Activated T-cell treated with anti-CD3 and anti-CD28 coated beads, Interleukin-2, amount 50 U/mL, for 48 hours (primary cell): ENCODE measurements at regions not wholly inside any gene's neighbourhood (a gene's known extent, or its start where the extent isn't known, plus 50 kb on each side); places are given as distances from the start of the nearest gene placed in this dataset.

ENCODE experiments used
- DNase-seq, 2 experiments: peaks; one replicate each; pipeline ENCODE4 v3.0.0-alpha.2; 2020

DNA sequence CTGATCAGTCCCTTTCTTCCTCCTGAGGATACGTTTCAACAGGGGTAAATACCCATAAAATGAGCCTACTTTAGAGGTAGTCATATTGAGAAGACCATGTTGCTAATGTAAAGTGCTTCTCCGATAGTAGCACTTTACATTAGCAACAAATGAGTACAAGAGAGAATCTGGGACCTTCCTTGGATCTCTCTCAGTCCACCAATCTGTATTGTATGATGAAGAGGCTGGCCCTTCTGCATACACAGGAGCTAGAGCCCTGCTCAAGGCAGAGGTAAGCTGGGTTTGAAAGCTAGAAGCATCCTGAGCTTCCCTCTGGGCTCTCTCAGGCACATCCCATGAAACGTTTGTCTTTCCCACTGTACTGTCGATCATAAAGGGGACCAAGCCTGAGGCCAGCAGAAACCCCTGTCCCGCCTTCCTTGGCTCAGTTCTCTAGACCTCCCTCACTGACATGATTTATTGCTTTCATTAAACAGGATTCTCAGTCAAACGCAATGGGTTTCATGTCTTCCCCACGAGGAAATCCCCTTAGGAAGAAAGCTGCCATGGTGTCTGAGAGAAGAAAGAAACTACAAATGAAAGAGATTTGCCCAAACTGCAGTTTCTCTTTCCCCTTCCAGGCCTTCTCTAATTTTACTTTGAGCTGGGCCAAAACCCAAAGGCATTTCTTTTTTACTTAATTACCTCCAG, 62.8 kb upstream of the BCAR3 start:
- DNase-seq, result no peak

DNA sequence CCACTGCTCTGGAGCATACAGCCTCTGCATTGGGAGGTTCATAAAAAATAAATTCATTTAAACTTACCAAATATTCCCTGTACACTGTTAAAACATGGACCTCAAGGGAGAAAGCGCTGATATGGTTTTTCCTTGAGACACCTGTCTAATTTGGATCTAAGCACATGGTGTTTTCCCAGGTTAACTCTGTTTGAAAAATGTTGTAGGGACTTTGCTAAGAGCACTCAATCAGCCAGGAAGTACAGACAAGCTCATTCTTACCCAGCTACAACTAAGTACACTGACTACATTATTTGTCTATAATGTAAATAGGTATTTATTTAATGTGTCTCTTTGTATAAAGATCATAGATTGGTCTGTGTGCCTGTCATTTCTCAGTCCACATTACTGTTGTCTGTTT, 61.8 kb upstream of the BCAR3 start:
- no peak for DNase-seq

DNA sequence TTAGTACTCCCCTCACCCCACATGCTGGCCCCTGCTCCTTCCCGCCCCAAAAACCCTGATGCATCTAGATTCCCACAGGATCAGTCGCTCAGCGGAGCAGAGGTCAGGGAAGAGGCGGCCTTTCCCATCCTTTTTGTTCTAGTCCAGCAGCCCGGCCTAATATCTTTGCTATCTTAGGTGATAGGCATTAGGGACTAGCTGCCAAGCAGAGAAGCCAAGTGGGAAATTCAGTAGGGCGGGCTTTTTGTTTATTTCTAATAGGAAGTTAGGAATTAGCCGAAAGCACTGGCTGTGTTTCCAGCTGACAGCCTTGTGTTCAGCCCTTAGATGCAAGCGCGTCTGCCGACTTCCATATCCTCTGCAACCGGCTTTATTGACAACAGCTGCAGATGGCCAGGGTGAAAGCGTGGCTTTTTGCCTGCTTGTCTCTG, 59.0 kb upstream of the BCAR3 start:
- no peak for DNase-seq

DNA sequence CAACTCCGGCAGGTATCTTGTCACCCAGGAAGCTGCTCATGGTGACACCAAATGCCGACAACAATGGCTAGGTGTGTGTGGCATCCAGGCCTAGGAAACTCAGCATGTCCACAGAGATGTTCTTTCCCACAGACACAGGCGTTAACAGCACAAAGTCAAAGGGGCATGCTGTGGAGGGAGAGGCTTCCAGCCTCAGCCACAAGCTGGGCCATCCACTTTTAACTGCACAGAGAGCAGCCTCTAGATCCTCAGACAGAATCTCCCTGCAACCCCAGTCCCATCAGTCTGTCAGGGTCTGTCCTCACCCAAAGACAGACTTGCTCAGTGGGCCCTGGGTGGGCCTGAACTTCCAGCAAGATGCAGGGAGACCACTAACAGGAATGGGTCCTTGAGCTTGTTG, 58.5 kb upstream of the BCAR3 start:
- no peak for DNase-seq

DNA sequence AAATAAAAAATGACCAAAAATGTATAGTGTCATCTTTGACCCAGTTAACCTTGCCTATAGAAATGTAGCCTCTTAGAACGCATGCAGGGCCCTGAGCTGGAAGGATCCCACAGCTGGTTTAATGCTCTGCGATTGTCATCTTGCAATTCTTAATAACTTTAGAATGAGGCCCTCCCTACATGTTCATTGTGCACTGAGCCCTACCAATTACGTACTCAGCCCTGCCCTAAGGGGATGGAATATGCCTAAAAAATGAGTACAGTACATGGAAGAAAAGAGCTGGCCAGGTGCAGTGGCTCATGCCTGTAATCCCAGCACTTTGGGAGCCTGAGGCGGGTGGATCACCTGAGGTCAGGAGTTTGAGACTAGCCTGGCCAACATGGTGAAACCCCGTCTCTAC, 57.8 kb upstream of the BCAR3 start:
- no peak for DNase-seq

DNA sequence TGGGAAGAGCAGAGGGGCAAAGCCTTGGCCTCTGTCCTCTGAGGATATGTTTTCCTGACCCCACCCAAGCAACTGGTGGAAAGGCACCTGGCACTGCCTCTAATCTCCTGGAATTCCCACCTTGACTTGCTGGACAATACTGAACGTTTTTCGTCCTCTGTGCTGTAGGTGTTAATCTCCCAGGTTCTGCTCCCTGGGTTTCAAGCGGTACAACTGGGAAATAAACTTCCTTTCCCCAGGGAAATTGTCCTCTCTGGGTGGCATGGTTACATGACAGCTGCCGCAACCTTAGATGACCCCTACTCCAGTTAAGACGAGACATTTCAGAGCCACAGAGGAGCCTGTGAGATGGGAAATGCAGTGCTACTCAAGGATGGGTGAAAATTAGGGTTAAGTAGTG, 57.3 kb upstream of the BCAR3 start:
- no peak for DNase-seq

DNA sequence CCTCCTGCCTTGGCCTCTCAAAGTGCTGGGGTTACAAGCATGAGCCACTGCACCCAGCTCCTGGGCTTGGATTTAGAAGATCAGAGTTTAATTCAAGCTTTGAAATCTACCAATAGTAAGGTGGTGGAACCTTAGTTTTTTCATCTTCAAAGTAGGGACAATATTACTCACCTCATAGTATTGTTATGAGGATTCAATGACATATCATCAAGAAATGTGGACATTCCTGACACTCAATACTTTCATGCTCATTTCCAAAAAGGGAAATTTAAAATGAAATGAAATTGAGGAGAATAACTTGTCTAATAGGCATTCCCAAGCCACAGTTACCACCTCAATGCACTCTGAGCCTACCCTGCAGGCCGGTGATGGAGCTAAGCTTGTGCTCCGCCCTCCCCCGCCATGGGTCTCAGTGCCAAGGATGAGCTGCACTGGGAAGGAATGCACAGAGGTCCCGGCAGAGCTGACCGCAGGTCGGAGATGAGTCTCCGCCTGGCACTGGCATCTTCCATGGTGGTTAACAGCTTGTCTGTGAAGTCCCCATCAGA, 56.5 kb upstream of the BCAR3 start:
- no peak for DNase-seq

DNA sequence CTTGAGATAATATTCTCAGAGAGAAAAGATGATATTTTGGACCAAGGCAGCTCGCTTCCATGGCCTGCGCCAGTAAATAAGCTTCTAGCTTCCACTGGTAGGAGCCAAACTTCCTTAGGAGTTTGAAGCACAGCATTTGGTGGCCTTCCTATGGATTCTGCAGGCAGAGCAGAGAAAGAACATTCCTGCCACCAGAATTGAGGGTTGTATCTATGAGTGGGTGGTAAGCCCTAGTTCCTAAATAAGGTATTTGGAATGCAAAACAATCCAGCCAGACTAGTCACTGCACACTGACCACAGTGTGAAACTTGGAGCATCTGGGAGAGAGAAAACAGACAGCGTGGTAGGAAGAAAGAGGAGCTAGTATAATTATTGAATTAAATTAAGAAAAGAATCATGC, 54.1 kb upstream of the BCAR3 start:
- DNase-seq, result no peak

DNA sequence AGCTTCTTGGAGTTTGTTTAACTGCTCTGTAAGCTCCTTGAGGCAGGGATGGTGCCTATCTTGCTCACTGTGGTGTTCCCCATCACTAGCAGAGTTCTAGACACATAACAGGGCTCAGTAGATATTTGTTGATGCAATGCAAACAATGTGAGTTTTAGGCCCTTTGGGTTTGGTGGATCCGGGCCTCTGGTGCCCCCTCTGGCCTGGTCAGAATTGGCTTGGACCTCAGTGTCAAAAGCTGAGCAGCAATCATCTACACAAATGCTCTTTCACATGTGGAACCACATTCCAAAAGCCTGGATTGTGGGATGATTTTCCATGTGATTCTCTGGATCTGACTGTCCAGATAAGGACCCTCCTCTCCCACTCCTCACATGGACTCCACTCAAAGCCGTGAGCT, 53.4 kb upstream of the BCAR3 start:
- no peak for DNase-seq

DNA sequence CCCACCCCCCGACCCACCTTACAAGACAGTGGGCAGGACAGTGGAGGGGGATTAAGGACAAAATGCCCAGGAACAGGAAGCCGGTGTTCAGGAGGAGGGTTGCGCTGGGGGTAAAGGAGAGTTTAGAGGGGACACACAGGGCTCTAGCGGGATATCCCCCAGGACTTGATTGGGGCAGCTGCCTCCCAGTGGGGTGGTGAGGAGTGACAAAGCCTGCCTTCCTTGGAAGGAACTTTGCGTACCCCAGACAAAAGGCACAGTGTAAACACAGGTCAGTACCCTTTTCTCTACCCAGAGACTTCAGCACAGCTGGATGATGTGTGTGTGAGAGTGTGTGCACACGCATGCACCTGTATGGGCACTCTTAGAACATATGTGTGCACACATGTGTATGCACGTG, 51.7 kb upstream of the BCAR3 start:
- DNase-seq, result no peak

DNA sequence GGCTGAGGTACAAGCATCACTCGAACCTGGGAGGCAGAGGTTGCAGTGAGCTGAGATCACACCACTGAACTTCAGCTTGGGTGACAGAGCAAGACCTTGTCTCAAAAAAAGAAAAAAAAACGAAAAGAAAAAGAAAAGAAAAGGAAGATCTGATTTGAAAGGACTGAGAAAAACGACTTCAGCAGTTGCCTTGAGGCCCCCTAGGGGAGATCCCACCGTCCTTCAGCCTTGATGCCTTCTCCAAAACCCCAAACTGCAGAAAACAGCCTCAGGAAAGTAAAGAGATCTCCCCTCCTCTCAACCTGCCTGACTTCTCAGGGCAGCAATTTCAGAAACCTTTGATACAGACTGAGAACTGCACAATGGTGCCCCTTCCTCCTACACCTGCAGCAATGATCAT, 50.9 kb upstream of the BCAR3 start:
- no peak for DNase-seq
